Lower leg skin (tissue), 3 donors: ENCODE measurements at regions not wholly inside any gene's neighbourhood (a gene's known extent, or its start where the extent isn't known, plus 50 kb on each side); places are given as distances from the start of the nearest gene placed in this dataset.

Experiments used
- CTCF ChIP-seq, 3 donors: fragments of 450-650 bp; IDR thresholded peaks; one replicate each; pipeline ENCODE4 v1.5.1; 2016; ENCODE audit warnings: antibody characterized with exemption in 3 of 3, mild to moderate bottlenecking in 3 of 3, moderate library complexity in 2 of 3
- POLR2A ChIP-seq, 2 donors: fragments of 450-650 bp; IDR thresholded peaks; one replicate each; pipeline ENCODE4 v1.6.1; 2016 to 2017; ENCODE audit warnings: antibody characterized with exemption in 2 of 2, mild to moderate bottlenecking in 1 of 2, moderate library complexity in 1 of 2

- TF ChIP-seq CTCF (IDR thresholded peaks at IDR 0.05) (no peak), POLR2A (IDR thresholded peaks at IDR 0.05) (no peak)
Measured at GRCh38 chr4:15194520-15194919, 192.2 kb downstream of the CPEB2 start.
